Hepatocyte (in vitro differentiated cells): ENCODE measurements at regions not wholly inside any gene's neighbourhood (a gene's known extent, or its start where the extent isn't known, plus 50 kb on each side); places are given as distances from the start of the nearest gene placed in this dataset.

Source experiments
- CTCF ChIP-seq: fragments of 200-600 bp; sonication (generic); IDR thresholded peaks from 2 replicates; pipeline ENCODE4 v1.5.1; 2016; ENCODE audit warnings: antibody characterized with exemption, mild to moderate bottlenecking; ENCODE audit not compliant: poor library complexity
- EZH2 ChIP-seq: fragments of 200-600 bp; sonication (generic); IDR thresholded peaks from 2 replicates; pipeline ENCODE4 v1.6.1; 2016; ENCODE audit warnings: antibody characterized with exemption, mild to moderate bottlenecking, borderline replicate concordance
- EZH2phosphoT487 ChIP-seq: fragments of 200-600 bp; sonication (generic); IDR thresholded peaks from one replicate; pipeline ENCODE4 v1.6.1; 2018; ENCODE audit warnings: antibody characterized with exemption, mild to moderate bottlenecking, low read depth, moderate library complexity; ENCODE audit not compliant: unreplicated experiment, severe bottlenecking

GRCh38 chr13:22173610-22174009 lies 502.7 kb downstream of the FGF9 start:
- TF ChIP-seq EZH2 (no peak), CTCF (no peak), EZH2phosphoT487 (no peak)
